IPS-18a (cell line): ENCODE measurements at regions not wholly inside any gene's neighbourhood (a gene's known extent, or its start where the extent isn't known, plus 50 kb on each side); places are given as distances from the start of the nearest gene placed in this dataset.

Experiments
- H3K27ac ChIP-seq: one replicate; pipeline ENCODE4 v1.5.1; 2013; ENCODE audit warnings: low read length
- H3K27me3 ChIP-seq: one replicate; pipeline ENCODE4 v1.6.1; 2013; ENCODE audit warnings: mild to moderate bottlenecking, low read length; ENCODE audit not compliant: control insufficient read depth, insufficient read depth
- H3K36me3 ChIP-seq: one replicate; pipeline ENCODE4 v1.6.1; 2013; ENCODE audit warnings: low read depth, low read length; ENCODE audit not compliant: control insufficient read depth
- H3K4me1 ChIP-seq: one replicate; pipeline ENCODE4 v1.6.1; 2013; ENCODE audit warnings: low read depth, low read length; ENCODE audit not compliant: control insufficient read depth
- H3K4me3 ChIP-seq: one replicate; pipeline ENCODE4 v1.5.1; 2013; ENCODE audit warnings: low read length
- H3K9ac ChIP-seq: one replicate; pipeline ENCODE4 v1.6.1; 2013; ENCODE audit warnings: mild to moderate bottlenecking, low read length, moderate library complexity
- H3K9me3 ChIP-seq: one replicate; pipeline ENCODE4 v1.6.1; 2013; ENCODE audit warnings: low read depth, low read length; ENCODE audit not compliant: control insufficient read depth

GRCh38 chr2:128499367-128500137 is 180.9 kb upstream of the HS6ST1 start:
- Histone ChIP-seq H3K4me3 (no peak overlapping the region), H3K9me3 (no peaks in the 10 kb centered on the region), H3K36me3 (no peaks in the 10 kb centered on the region), H3K4me1 (no peaks in the 10 kb centered on the region), H3K9ac (no peak overlapping the region), H3K27ac (no peak overlapping the region), H3K27me3 (no peaks in the 10 kb centered on the region)

- Histone ChIP-seq H3K27me3 (no peaks in the 10 kb centered on the region), H3K9ac (no peak overlapping the region), H3K4me3 (no peak overlapping the region), H3K36me3 (no peaks in the 10 kb centered on the region), H3K9me3 (no peaks in the 10 kb centered on the region), H3K27ac (no peak overlapping the region), H3K4me1 (no peaks in the 10 kb centered on the region)
Measured at GRCh38 chr2:128500138-128500800, 181.6 kb upstream of the HS6ST1 start.

DNA sequence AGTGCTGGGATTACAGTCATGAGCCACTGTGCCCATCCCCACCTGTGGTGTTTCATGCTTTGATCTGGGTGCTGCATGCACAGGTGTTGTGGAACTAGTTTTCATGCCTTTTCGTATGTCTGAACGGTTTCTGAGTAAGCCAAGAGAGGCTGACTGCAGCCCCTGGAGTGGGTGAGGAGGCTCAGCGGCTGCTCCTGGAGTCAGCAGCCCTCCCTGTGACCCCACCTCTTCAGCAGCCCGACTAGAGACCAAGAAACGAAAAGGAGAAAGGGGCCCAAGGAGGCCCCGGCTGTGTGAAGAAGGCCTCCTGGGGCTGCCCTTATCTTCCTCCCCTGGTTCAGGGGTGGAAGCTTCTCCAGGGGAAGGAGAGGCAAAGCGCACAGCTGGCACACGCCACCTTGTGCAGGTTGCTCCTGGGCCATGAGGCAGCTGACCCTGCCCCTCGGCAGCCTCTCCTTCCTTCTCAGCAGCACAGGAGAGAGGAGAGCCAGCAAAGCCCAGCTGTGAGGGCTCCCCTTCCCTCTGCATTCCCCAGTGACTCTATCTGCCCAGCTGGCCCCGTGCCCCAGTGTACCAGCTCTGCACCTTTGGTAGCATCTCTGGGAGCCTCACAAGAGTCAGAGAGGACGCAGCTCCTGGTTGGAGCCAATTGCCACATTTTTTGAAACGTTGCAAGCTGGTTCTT is 182.5 kb upstream of the HS6ST1 start:
- no peaks in the 10 kb centered on the region for H3K36me3 ChIP-seq
- H3K9ac ChIP-seq = no peak overlapping the region
- no peaks in the 10 kb centered on the region for H3K4me1 ChIP-seq
- no peaks in the 10 kb centered on the region for H3K27me3 ChIP-seq
- no peaks in the 10 kb centered on the region for H3K9me3 ChIP-seq
- no peak overlapping the region for H3K4me3 ChIP-seq
- no peak overlapping the region for H3K27ac ChIP-seq

- H3K4me3 ChIP-seq = no peak overlapping the region
- no peak overlapping the region for H3K27ac ChIP-seq
- no peaks in the 10 kb centered on the region for H3K27me3 ChIP-seq
- no peaks in the 10 kb centered on the region for H3K9me3 ChIP-seq
- no peaks in the 10 kb centered on the region for H3K36me3 ChIP-seq
- no peaks in the 10 kb centered on the region for H3K4me1 ChIP-seq
- no peak overlapping the region for H3K9ac ChIP-seq
Measured at GRCh38 chr2:128501700-128502099, 183.0 kb upstream of the HS6ST1 start.

DNA sequence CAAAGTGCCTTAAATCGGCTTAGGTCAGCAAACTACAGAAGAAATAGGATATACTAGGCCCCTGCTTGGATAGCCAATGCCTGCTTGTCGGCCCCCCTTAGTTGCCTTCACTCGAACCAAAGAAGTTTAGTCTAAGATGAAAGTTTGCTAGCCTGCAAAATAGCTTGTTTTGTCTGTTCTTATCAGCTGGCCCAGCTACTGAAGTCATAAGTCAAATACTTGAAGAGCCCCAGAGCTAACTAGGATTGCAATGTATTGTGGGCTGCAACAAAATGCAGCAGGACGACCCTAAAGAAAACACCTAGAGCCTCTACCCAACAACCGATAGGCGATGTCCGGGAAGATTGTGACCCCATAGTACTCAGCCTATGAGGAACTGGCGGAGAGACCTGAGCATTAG is 183.5 kb upstream of the HS6ST1 start:
- H3K36me3 ChIP-seq = no peaks in the 10 kb centered on the region
- H3K9me3 ChIP-seq = no peaks in the 10 kb centered on the region
- no peak overlapping the region for H3K4me3 ChIP-seq
- H3K4me1 ChIP-seq = no peaks in the 10 kb centered on the region
- H3K27ac ChIP-seq = no peak overlapping the region
- no peak overlapping the region for H3K9ac ChIP-seq
- no peaks in the 10 kb centered on the region for H3K27me3 ChIP-seq

DNA sequence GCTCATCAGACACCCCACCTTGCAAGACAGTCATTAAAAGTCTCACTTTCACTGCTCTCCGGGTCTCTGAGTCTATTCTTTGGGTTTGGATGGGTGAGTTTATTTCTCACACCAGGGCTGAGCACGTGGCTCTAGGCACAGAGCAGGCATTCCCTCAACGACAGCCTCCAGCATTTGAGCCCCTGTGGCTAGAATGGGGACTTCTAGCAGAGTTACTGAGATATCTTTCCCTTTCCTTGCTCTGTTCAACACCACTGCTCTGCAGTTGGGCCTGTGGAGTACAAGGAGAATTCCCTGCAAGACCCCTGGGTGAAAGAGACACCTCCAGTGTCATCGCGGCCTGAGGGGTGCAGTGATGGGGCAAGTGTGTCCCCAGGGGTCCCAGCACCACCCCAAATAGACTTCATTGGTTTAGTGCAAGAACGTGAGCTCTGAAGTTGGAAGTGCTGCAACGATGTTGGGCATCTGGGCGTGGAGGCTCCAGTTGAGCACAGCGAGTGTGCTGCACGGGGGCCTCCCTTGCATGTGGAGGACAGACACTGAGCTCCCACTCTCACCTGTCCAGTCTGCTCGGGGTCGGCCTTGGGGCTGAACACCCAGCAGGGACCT is 184.1 kb upstream of the HS6ST1 start:
- Histone ChIP-seq H3K4me1 (no peaks in the 10 kb centered on the region), H3K36me3 (no peaks in the 10 kb centered on the region)

DNA sequence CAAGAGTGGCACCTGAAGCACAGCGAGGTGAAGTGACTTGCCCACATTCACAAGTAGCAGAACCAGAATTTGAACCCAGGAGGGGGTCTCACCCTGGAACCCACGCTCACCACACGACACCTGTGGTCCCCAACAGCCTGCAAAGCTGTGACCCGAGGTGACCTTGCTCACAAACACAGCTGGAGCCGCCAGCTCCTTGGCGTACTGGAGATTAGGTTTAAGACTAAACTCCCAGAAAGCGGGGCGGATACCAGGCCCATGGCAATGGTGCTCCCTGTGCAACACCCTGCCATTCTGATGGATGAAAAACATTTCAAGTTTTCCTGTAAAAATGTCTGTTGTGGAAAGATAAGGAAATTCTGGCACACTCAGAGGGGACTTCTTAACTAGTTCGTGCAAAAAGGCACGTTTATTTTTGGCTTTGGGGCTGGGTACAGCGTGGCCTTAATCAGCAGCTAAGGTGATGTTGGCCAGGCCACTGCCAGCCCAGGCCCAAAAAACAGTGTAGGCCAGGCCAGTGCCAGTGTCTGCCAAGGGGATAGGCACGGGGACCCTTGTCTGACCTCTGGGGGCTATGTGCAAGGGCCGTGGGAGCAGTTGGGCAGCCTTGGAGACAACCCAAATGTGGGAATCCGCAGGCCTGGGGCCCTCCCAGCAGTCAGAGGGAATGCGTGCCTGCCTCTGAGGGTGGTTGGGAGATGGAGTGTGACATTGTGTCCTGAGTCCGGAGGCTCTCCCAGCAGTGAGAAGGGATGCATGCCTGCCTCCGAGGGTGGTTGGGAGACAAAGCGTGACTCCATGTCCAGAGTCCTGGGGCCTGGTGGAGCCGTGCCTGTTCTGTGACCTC is 185.0 kb upstream of the HS6ST1 start:
- H3K27me3 ChIP-seq = no peaks in the 10 kb centered on the region
- no peaks in the 10 kb centered on the region for H3K36me3 ChIP-seq
- no peak overlapping the region for H3K4me3 ChIP-seq
- H3K9me3 ChIP-seq = no peaks in the 10 kb centered on the region
- no peak overlapping the region for H3K27ac ChIP-seq
- no peak overlapping the region for H3K9ac ChIP-seq
- no peaks in the 10 kb centered on the region for H3K4me1 ChIP-seq

More for the DNA sequence above, 184.1 kb upstream of the HS6ST1 start:
- H3K9me3 ChIP-seq = no peaks in the 10 kb centered on the region
- no peak overlapping the region for H3K27ac ChIP-seq
- no peak overlapping the region for H3K4me3 ChIP-seq
- no peak overlapping the region for H3K9ac ChIP-seq
- H3K27me3 ChIP-seq = no peaks in the 10 kb centered on the region

- no peaks in the 10 kb centered on the region for H3K36me3 ChIP-seq
- H3K27ac ChIP-seq = no peak overlapping the region
- H3K9me3 ChIP-seq = no peaks in the 10 kb centered on the region
- H3K27me3 ChIP-seq = no peaks in the 10 kb centered on the region
- H3K4me3 ChIP-seq = no peak overlapping the region
- H3K9ac ChIP-seq = no peak overlapping the region
- no peaks in the 10 kb centered on the region for H3K4me1 ChIP-seq
Measured at GRCh38 chr2:128504246-128505149, 185.8 kb upstream of the HS6ST1 start.

DNA sequence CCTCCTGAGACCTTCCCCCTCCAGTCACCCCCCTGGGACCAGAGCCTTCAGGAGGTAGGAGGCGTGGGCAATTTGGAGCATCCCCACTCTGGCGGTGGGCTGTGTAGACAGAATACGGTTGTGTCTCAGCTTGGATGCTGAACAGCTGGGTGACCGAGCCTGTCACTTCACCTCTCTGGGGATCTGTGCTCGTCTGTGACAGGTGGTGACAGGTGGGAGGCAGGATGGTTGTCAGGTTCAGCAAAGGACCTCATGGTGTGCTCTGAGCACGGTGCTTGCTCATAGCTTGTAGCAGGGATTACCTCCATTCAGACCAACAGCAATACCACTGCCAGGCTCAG is 186.5 kb upstream of the HS6ST1 start:
- H3K4me3 ChIP-seq = no peak overlapping the region
- no peak overlapping the region for H3K27ac ChIP-seq
- no peaks in the 10 kb centered on the region for H3K4me1 ChIP-seq
- H3K36me3 ChIP-seq = no peaks in the 10 kb centered on the region
- no peak overlapping the region for H3K9ac ChIP-seq
- H3K9me3 ChIP-seq = no peaks in the 10 kb centered on the region
- no peaks in the 10 kb centered on the region for H3K27me3 ChIP-seq
